HepG2 (cell line): ENCODE measurements at regions not wholly inside any gene's neighbourhood (a gene's known extent, or its start where the extent isn't known, plus 50 kb on each side); places are given as distances from the start of the nearest gene placed in this dataset.

Experiments
- ATAC-seq: fragments of 200-7000 bp; cut with Tn5 transposase; 3 replicates; pipeline ENCODE4 v1.9.1; 2020; ENCODE audit warnings: mild to moderate bottlenecking, moderate library complexity
- BruUV-seq: library from RNA; stranded (reverse); fragments of 400-500 nt; replicated peaks from 2 replicates; lab custom pipeline; 2021; lab: Mats Ljungman, UMichigan
- CTCF ChIA-PET: fragments of 300-600 bp; formaldehyde crosslinking; extraction: SDS; loops from one replicate; lab custom pipeline; 2021; ENCODE audit warnings: low total read pairs, inconsistent platforms, low intra/inter-chr PET ratio; lab: Yijun Ruan, JAX
- POLR2A ChIA-PET: fragments of 350-600 bp; sonication (Branson Sonifier 250); formaldehyde crosslinking; loops from one replicate; lab custom pipeline; 2020; ENCODE audit warnings: antibody characterized with exemption, inconsistent platforms; lab: Yijun Ruan, JAX
- DNase-seq: peaks from one replicate; pipeline ENCODE4 v3.0.0-alpha.2; 2015; ENCODE audit warnings: low spot score
- FAIRE-seq: peaks from 3 replicates; lab custom pipeline; 2011; peaks lifted over from hg19 to GRCh38; lab: Jason Lieb, UNC
- H2AFZ ChIP-seq: one replicate; pipeline ENCODE4 v1.6.1; 2011; ENCODE audit warnings: low read length, inconsistent platforms
- H3K27ac ChIP-seq: fragments of 300-600 bp; 3 replicates; pipeline ENCODE4 v1.8.0; 2011; ENCODE audit warnings: mixed run types, mild to moderate bottlenecking, mixed read lengths, low read length, inconsistent platforms; ENCODE audit not compliant: insufficient read depth; ENCODE audit errors: extremely low read length
- H3K27me3 ChIP-seq, 2 experiments: fragments of 200-600 bp in 1 of 2; 2 replicates in 1 of 2; 3 replicates in 1 of 2; pipeline versions ENCODE4 v1.6.0 to v1.8.0; 2011; ENCODE audit warnings: low read length in 2 of 2, mild to moderate bottlenecking in 2 of 2, moderate library complexity in 2 of 2, inconsistent platforms in 1 of 2; ENCODE audit not compliant: insufficient read depth in 2 of 2, control insufficient read depth in 1 of 2
- H3K36me3 ChIP-seq, 2 experiments: fragments of 200-600 bp in 1 of 2; replicated peaks in 1 of 2; 2 replicates in 1 of 2; 3 replicates in 1 of 2; pipeline versions ENCODE4 v1.5.1 to v1.8.0; 2011; ENCODE audit warnings: low read length in 2 of 2, inconsistent platforms in 1 of 2; ENCODE audit not compliant: insufficient read depth in 2 of 2, control insufficient read depth in 1 of 2
- H3K4me1 ChIP-seq: 2 replicates; pipeline ENCODE4 v1.5.1; 2012; ENCODE audit warnings: low read length, inconsistent platforms; ENCODE audit not compliant: insufficient read depth
- H3K4me2 ChIP-seq: 2 replicates; pipeline ENCODE4 v1.6.0; 2011; ENCODE audit warnings: low read depth, low read length, inconsistent platforms
- H3K4me3 ChIP-seq, 3 experiments: fragments of 200-600 bp in 1 of 3; sonication (generic), shearing (Covaris generic) in 1 of 3; replicated peaks in 1 of 3; 2 replicates each; pipeline ENCODE4 v1.5.1; 2011 to 2016; ENCODE audit warnings: low read length in 3 of 3, inconsistent platforms in 2 of 3, low read depth in 2 of 3, mild to moderate bottlenecking in 2 of 3, control low read depth in 1 of 3, mixed read lengths in 1 of 3; ENCODE audit not compliant: insufficient read depth in 1 of 3
- H3K79me2 ChIP-seq: one replicate; pipeline ENCODE4 v1.6.1; 2011; ENCODE audit warnings: low read length, inconsistent platforms; ENCODE audit not compliant: insufficient read depth
- H3K9ac ChIP-seq: 2 replicates; pipeline ENCODE4 v1.6.0; 2011; ENCODE audit warnings: mild to moderate bottlenecking, low read depth, low read length, inconsistent platforms; ENCODE audit not compliant: insufficient read depth
- H3K9me3 ChIP-seq: 2 replicates; pipeline ENCODE4 v1.5.1; 2012; ENCODE audit warnings: mild to moderate bottlenecking, low read length
- H4K20me1 ChIP-seq: 2 replicates; pipeline ENCODE4 v1.6.0; 2011; ENCODE audit warnings: inconsistent platforms, mild to moderate bottlenecking, low read length, moderate library complexity; ENCODE audit not compliant: insufficient read depth
- MAFK ChIP-seq, 2 experiments: IDR thresholded peaks in 1 of 2; conservative IDR thresholded peaks in 1 of 2; 2 replicates each; pipeline ENCODE4 v1.6.1; 2011; ENCODE audit warnings: improper control_type of control experiment in 2 of 2, low read length in 2 of 2
- MIER3 ChIP-seq: IDR thresholded peaks from 2 replicates; pipeline ENCODE4 v1.6.1; 2016; ENCODE audit warnings: missing compliant biosample characterization, borderline replicate concordance
- NR2F1 ChIP-seq, 2 experiments: fragments of 450-650 bp in 1 of 2; formaldehyde crosslinking in 1 of 2; IDR thresholded peaks; 2 replicates each; pipeline versions ENCODE4 v1.5.0 to v1.6.1; 2016 to 2020; ENCODE audit warnings: mild to moderate bottlenecking in 1 of 2, missing compliant biosample characterization in 1 of 2, missing genetic modification reagents in 1 of 2, moderate library complexity in 1 of 2
- RBM22 ChIP-seq: fragments of 200-400 bp; formaldehyde crosslinking; optimal IDR thresholded peaks from 2 replicates; pipeline ENCODE3; 2017; ENCODE audit warnings: mild to moderate bottlenecking, low read length, moderate library complexity
- REL ChIP-seq: sonication (generic); formaldehyde crosslinking; conservative IDR thresholded peaks from 2 replicates; pipeline ENCODE4 v1.8.0; 2022; ENCODE audit warnings: mild to moderate bottlenecking, missing genetic modification reagents, moderate library complexity
- TOE1 ChIP-seq: sonication (generic); formaldehyde crosslinking; IDR thresholded peaks from 2 replicates; pipeline ENCODE4 v1.4.0; 2020; ENCODE audit warnings: mild to moderate bottlenecking, missing genetic modification reagents
- ZBTB42 ChIP-seq: sonication (generic); formaldehyde crosslinking; IDR thresholded peaks from 2 replicates; pipeline ENCODE4 v1.5.0; 2020; ENCODE audit warnings: mild to moderate bottlenecking, missing genetic modification reagents
- ZKSCAN5 ChIP-seq: sonication (generic); formaldehyde crosslinking; IDR thresholded peaks from 2 replicates; pipeline ENCODE4 v1.5.1; 2020; ENCODE audit warnings: mild to moderate bottlenecking, missing genetic modification reagents
- ZNF350 ChIP-seq: sonication (generic); formaldehyde crosslinking; IDR thresholded peaks from 2 replicates; pipeline ENCODE4 v1.4.0; 2020; ENCODE audit warnings: mild to moderate bottlenecking, low read depth, missing genetic modification reagents, borderline replicate concordance
- WGBS: methylation state at CpG from one replicate; pipeline ENCODE4 v1.1.6; 2017; ENCODE audit warnings: low lambda C conversion rate; 5-methylcytosine and 5-hydroxymethylcytosine counted together
- in situ Hi-C: cut with HindIII; loops from 2 replicates; pipeline ENCODE4 v1.10.0; 2017; ENCODE audit warnings: low pct_unique_long_range_greater_than_20kb; ENCODE audit not compliant: extremely low pct_ligation_motif_present
- intact Hi-C: fragments of 100-400 bp; cut with micrococcal nuclease; formaldehyde crosslinking; loops from one replicate; pipeline ENCODE4 v1.10.0; 2022; ENCODE audit not compliant: unreplicated experiment
- TF ChIP-seq, protein P1 (sequence below): sonication (generic); formaldehyde crosslinking; IDR thresholded peaks from 2 replicates; pipeline ENCODE4 v1.4.0; 2020; ENCODE audit warnings: mild to moderate bottlenecking, missing genetic modification reagents
- TF ChIP-seq, protein P2 (sequence below): sonication (generic); formaldehyde crosslinking; IDR thresholded peaks from 2 replicates; pipeline ENCODE4 v1.4.0; 2020; ENCODE audit warnings: missing genetic modification reagents, mild to moderate bottlenecking, borderline replicate concordance
- TF ChIP-seq, protein P3 (sequence below): sonication (generic); formaldehyde crosslinking; IDR thresholded peaks from 2 replicates; pipeline ENCODE4 v1.4.0; 2020; ENCODE audit warnings: missing genetic modification reagents, mild to moderate bottlenecking, borderline replicate concordance
- TF ChIP-seq, protein P4 (sequence below): IDR thresholded peaks from 2 replicates; pipeline ENCODE4 v1.6.1; 2018; ENCODE audit warnings: missing genetic modification reagents, mild to moderate bottlenecking, missing compliant biosample characterization
- TF ChIP-seq, protein P5 (sequence below): sonication (generic); formaldehyde crosslinking; IDR thresholded peaks from 2 replicates; pipeline ENCODE4 v1.4.0; 2020; ENCODE audit warnings: missing genetic modification reagents

DNA sequence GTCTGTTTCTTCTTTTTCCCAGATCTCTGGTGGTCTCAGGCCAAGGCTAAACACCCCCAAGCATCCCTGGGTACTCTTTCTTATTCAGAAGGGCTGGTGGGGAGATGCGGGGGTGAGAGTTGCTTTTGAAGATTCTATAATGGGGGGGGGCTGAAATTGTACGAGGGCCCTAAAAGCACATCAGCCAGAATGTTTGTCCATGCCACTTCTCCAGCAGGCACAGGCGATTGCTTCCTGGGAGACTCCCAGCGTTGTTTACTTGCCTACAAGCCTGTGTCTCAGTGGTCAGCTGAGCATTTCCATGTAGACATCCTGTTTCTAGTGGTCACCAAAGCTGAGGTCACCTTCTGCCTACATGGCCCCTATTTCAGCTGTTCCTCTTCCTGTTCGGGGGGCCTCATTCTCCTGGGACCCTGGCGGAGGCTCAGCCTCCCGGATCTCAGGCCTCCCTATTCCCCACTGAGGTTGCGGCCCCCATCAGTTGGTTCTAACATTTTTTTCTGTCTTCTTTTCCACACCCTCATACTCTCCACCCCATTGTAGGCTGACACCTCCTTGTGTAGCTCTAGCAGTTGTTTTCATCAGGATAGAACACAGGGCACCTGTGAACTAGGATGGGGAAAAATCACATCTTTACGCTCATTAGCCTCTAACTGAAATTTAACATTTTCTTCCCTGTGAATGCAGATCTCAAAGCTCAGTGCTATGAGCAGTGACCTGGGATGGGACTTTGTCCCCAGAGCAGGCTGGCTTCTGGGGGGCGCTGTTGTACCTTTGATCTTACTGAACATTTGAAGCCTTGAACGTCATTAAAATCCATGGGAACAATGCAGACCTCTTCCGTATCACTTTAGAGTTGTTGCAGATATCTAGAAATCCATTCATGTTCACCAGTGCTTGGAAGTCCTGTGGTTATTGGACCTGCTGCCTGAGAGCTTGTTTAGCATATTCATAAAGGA, 286.5 kb downstream of the GLRX3 start:
- H3K79me2 ChIP-seq, result no peaks in the 10 kb centered on the region
- 17% methylated on average over 12 of the region's 12 CpGs for WGBS
- no peaks in the 10 kb centered on the region for H3K4me1 ChIP-seq
- no peak overlapping the region for H3K4me2 ChIP-seq
- H3K9me3 ChIP-seq, result peaks cover 50% of the 10 kb centered on the region
- no TSS peak for BruUV-seq
- H3K9ac ChIP-seq, result no peak overlapping the region
- ChIA-PET CTCF (no interaction called here), POLR2A (no interaction called here)
- no peak overlapping the region for H3K4me3 ChIP-seq
- no peak for DNase-seq
- no peaks in the 10 kb centered on the region for H4K20me1 ChIP-seq
- intact Hi-C loops, result no loop called here
- in situ Hi-C loops, result no loop called here
- FAIRE-seq, result no peak
- H2AFZ ChIP-seq, result no peak overlapping the region
- H3K27me3 ChIP-seq, result no peaks in the 10 kb centered on the region; a peak in 2 of 5 replicates
- no peak overlapping the region for H3K27ac ChIP-seq
- no peaks in the 10 kb centered on the region for H3K36me3 ChIP-seq
- no peak for ATAC-seq
- TF ChIP-seq ZKSCAN5 (CRISPR knock-in tag) (no peak), MAFK (conservative IDR thresholded peaks at IDR 0.05 in 1 of 2, IDR thresholded peaks at IDR 0.05 in 1 of 2; ENCODE audit: low read length in 2 of 2) (no peak), RBM22 (no peak), REL (CRISPR knock-in tag) (no peak), ZBTB42 (no peak), MIER3 (CRISPR knock-in tag) (no peak), ZNF350 (no peak), NR2F1 (CRISPR knock-in tag; IDR thresholded peaks at IDR 0.05) (no peak), TOE1 (CRISPR knock-in tag) (no peak)
- TF ChIP-seq, protein P1, sequence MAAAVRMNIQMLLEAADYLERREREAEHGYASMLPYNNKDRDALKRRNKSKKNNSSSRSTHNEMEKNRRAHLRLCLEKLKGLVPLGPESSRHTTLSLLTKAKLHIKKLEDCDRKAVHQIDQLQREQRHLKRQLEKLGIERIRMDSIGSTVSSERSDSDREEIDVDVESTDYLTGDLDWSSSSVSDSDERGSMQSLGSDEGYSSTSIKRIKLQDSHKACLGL, result no peak
- TF ChIP-seq, protein P2, sequence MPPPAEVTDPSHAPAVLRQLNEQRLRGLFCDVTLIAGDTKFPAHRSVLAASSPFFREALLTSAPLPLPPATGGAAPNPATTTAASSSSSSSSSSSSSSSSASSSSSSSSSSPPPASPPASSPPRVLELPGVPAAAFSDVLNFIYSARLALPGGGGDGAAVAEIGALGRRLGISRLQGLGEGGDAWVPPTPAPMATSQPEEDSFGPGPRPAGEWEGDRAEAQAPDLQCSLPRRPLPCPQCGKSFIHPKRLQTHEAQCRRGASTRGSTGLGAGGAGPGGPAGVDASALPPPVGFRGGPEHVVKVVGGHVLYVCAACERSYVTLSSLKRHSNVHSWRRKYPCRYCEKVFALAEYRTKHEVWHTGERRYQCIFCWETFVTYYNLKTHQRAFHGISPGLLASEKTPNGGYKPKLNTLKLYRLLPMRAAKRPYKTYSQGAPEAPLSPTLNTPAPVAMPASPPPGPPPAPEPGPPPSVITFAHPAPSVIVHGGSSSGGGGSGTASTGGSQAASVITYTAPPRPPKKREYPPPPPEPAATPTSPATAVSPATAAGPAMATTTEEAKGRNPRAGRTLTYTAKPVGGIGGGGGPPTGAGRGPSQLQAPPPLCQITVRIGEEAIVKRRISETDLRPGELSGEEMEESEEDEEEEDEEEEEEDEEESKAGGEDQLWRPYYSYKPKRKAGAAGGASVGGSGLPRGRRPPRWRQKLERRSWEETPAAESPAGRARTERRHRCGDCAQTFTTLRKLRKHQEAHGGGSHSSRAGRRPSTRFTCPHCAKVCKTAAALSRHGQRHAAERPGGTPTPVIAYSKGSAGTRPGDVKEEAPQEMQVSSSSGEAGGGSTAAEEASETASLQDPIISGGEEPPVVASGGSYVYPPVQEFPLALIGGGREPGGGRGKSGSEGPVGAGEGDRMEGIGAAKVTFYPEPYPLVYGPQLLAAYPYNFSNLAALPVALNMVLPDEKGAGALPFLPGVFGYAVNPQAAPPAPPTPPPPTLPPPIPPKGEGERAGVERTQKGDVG, result no peak
- TF ChIP-seq, protein P3, sequence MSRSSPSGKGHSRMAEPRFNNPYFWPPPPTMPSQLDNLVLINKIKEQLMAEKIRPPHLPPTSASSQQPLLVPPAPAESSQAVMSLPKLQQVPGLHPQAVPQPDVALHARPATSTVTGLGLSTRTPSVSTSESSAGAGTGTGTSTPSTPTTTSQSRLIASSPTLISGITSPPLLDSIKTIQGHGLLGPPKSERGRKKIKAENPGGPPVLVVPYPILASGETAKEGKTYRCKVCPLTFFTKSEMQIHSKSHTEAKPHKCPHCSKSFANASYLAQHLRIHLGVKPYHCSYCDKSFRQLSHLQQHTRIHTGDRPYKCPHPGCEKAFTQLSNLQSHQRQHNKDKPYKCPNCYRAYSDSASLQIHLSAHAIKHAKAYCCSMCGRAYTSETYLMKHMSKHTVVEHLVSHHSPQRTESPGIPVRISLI (CRISPR knock-in tag), result no peak
- TF ChIP-seq, protein P4, sequence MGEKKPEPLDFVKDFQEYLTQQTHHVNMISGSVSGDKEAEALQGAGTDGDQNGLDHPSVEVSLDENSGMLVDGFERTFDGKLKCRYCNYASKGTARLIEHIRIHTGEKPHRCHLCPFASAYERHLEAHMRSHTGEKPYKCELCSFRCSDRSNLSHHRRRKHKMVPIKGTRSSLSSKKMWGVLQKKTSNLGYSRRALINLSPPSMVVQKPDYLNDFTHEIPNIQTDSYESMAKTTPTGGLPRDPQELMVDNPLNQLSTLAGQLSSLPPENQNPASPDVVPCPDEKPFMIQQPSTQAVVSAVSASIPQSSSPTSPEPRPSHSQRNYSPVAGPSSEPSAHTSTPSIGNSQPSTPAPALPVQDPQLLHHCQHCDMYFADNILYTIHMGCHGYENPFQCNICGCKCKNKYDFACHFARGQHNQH (CRISPR knock-in tag), result no peak
- TF ChIP-seq, protein P5, sequence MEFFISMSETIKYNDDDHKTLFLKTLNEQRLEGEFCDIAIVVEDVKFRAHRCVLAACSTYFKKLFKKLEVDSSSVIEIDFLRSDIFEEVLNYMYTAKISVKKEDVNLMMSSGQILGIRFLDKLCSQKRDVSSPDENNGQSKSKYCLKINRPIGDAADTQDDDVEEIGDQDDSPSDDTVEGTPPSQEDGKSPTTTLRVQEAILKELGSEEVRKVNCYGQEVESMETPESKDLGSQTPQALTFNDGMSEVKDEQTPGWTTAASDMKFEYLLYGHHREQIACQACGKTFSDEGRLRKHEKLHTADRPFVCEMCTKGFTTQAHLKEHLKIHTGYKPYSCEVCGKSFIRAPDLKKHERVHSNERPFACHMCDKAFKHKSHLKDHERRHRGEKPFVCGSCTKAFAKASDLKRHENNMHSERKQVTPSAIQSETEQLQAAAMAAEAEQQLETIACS (CRISPR knock-in tag), result no peak
